ENCODE measurements at regions not wholly inside any gene's neighbourhood (a gene's known extent, or its start where the extent isn't known, plus 50 kb on each side); places are given as distances from the start of the nearest gene placed in this dataset.
"Not testable (repeated sequence)": the region's sequence is repeated elsewhere in the genome, so short reads cannot be mapped to it uniquely, and the experiment has no call there.

DNA sequence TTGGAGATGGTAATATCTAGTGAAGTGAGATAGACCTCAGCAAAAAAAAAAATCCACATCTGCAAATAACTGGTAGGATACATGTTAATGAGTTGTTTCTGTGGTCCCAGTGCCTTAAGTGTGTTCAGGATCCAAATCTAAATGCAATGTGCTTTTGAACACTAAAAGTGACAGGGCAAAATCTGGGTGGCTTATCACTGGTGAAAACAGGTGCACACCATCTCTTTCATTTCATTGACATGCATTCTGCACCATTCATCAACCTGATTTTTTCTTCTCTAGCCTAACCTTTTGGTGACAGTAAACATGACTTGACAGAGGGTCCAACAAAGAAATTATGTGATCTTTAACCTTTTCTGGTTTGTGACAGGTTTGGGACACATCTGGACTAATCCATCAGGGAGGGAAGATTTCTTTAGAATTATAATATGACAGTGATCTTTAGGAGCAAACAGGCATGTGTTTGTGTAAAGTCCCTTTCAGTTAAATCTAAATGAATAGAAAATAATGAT lies 201.6 kb upstream of the NEGR1 start:
- ChIA-PET POLR2A (no interaction called here), CTCF (no interaction called here)

DNA sequence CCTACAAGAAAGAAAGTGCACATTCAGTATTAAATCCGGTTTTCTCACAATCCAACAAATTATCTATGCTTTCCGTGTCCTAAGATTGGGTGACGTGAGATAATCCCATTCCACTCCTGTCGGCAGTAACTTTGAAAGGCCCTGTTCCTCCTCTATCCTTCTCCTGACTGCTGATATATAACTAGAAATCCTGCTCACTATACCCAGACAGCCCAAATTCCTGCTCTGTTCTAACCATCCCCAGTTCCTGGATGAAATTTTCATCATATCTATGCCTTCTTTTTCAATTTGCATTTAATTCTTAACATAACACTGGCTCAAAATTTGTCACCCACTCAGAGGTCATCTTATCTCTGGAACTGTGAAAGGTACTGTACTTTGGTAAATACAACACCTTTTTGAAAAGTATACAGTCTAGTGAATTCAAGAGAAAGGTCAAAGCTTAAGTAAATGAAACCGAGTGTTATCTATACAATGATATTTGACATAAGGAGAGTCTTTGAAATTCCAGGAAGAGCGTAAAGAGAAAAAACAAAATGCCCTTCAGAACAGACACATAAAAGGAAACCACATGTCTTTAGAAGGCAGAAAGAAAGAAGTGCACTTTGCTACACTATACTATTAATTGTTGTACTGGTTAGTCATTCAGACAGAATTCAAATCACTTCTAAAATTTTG lies 200.5 kb upstream of the NEGR1 start:
- POLR2A ChIA-PET, result no interaction called here
- CTCF ChIA-PET, result interaction anchor here (0.5 kb wide), 1 partner anchor 385 kb away, joined by 4 read pairs; no protein-coding TSS in a partner anchor

GRCh38 chr1:72481420-72481970 lies 199.2 kb upstream of the NEGR1 start:
- ChIA-PET POLR2A (no interaction called here), CTCF (no interaction called here)

DNA sequence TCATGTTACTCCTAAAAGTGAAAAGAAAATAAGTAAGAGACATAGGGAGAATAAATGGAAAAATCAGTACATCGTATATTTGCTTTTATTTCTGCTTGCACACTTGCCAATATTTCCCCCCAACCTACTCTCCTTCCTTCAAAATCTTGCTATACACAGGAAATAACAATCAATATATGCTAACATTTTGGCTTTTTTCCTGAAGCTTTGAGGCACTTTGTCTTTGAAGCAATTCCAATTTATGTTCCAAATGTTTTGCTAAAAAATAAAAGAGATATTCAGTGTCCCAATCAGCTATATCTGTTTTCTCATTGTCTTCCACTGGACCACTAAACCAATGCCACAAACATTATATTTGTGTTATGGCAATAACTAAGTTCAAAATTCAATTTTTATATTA lies 184.0 kb upstream of the NEGR1 start:
- POLR2A ChIA-PET, result no interaction called here

GRCh38 chr1:72462186-72462905 lies 180.0 kb upstream of the NEGR1 start:
- POLR2A ChIA-PET, result no interaction called here
- CTCF ChIA-PET, result no interaction called here

More for the DNA sequence above, 184.0 kb upstream of the NEGR1 start:
- CTCF ChIA-PET, result no interaction called here

DNA sequence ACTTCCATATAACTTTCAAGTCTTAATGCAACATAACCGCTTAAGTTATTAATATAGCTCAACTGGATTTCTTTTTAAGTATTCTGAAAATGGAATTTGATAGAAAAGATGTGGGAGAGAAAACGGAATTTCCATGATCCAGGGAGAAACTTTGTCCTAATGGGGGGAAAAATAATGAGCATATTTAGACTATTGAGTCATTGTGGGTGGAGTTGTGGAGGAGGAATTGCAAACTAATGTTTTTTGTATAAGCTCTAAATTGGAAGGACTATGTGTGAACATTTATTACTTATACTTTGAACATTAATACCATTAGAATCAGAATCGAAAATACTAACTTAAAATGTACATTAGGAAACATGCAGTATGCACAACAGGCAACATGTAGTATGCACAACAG lies 159.9 kb upstream of the NEGR1 start:
- ChIA-PET CTCF (no interaction called here), POLR2A (no interaction called here)

DNA sequence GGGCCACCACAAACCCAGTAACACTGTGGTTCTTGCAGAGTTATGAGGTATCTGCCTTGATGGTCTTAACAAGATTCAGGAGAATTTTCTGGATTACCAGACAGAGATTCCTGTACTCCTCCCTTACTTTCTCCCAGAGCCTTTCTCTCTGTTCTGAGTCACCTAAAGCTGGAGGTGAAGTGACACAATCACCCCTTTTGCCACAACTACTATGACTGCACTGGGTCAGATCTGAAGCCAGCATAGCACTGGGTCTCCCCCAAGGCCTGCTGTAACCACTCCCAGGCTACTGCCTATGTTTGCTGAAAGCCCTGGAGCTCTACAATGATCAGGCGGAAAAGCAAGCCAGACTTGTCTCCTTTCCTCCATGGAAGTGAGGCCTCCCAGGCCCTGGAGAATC lies 156.7 kb upstream of the NEGR1 start:
- POLR2A ChIA-PET, result no interaction called here
- CTCF ChIA-PET, result no interaction called here

- POLR2A ChIA-PET, result no interaction called here
- CTCF ChIA-PET, result no interaction called here
Observed at GRCh38 chr1:72438270-72438669, 155.9 kb upstream of the NEGR1 start.

GRCh38 chr1:72435025-72435424 lies 152.7 kb upstream of the NEGR1 start:
- ChIA-PET POLR2A (no interaction called here), CTCF (no interaction called here)

DNA sequence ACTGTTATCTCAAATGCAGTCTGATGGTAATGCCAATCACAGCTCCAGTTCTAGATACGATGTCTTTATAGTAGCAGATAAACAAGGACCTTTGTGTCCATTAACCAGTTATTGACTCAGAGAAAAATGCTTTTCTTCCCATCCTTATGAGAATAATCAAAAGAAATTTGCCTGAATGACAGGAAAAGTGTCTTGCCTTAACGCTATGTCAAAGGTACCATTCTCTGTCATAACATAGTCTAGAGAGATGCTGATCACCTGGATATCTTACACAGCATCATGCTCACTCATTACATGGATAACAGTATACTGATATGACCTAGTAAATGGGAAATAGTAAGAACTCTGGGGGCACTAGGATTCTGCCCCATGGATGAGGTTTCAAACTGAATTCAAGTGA lies 151.7 kb upstream of the NEGR1 start:
- POLR2A ChIA-PET, result no interaction called here
- CTCF ChIA-PET, result no interaction called here

DNA sequence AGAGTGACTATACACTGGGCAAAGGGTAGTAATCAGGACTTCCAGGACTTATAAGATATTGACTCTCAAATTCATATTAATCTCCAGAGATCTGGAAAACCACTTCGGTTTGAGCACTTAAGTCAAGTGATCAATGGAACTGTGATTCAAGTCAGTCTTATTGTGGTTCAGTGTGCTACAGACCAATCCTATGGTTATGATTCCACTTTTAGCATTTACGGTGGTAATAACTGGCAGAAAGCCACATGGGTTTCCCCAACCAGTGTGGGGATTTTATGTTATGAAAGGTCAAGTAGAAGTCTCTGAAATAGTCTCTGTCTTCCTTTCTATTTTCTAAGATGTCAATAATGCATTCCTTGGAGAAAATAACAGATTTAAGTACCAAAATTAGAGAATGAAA lies 151.3 kb upstream of the NEGR1 start:
- CTCF ChIA-PET, result no interaction called here
- POLR2A ChIA-PET, result no interaction called here

GRCh38 chr1:72432645-72433267 lies 150.4 kb upstream of the NEGR1 start:
- CTCF ChIA-PET, result no interaction called here

DNA sequence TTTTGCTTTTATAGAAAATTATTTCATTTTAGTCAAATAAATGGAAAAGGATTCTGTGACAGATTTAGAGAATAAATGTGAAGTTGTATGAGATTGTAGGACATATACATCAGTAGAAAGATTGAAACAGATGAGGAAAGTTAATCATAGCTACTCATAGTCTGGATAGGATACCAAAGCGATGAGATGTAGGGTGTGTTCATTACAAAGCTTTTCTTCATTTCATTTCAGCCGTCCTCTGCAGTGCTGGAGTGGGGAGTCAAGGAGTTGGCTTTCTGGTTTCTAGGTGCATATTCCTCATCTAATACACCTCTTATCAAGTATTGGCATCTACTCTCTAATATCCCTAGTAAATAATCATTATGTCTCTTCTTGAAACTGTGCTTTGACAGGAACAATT lies 149.5 kb upstream of the NEGR1 start:
- ChIA-PET POLR2A (no interaction called here), CTCF (no interaction called here)

More at GRCh38 chr1:72432645-72433267, 150.4 kb upstream of the NEGR1 start:
- POLR2A ChIA-PET, result no interaction called here

- POLR2A ChIA-PET, CTCF ChIA-PET: not testable (repeated sequence)
Observed at GRCh38 chr1:72428276-72428675, 145.9 kb upstream of the NEGR1 start.

- POLR2A ChIA-PET, result no interaction called here
- CTCF ChIA-PET, result no interaction called here
Observed at GRCh38 chr1:72419229-72419628, 136.9 kb upstream of the NEGR1 start.

DNA sequence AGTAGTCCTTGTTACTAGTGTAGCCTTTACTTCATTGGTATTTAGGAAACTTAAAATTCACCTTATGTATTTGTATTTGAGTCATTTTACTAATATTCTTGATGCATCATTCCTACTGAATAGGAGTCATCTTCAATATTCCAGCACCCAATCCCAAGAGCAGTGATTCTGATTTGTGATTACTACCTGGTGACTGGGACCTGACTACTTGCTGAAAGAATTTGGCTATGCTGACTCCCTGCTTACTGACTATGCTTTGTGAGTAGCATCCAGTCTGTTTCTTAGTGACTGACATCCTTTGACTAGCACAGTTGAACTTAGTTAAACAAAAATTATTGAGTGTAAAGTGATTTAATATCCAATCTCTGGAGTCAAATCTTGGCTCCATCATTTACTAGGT lies 129.9 kb upstream of the NEGR1 start:
- CTCF ChIA-PET, result no interaction called here
- POLR2A ChIA-PET, result no interaction called here

DNA sequence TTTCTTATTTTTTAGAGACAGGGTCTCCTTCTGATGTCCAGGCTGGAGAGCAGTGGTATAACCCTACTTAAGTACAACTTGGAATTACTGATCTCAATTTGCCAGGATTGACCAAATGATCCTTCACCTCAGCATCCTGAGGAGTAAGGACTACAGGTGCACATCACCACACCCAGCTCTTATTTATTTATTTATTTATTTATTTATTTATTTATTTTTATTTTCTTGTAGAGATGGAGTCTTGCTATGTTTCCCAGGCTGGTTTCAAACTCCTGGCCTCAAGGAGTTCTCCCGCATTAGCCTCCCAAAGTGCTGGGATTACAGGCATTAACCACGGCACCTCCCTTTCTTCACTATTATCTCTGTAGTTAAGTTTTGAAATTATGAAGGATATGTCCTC lies 117.5 kb upstream of the NEGR1 start:
- ChIA-PET CTCF (no interaction called here), POLR2A (no interaction called here)

DNA sequence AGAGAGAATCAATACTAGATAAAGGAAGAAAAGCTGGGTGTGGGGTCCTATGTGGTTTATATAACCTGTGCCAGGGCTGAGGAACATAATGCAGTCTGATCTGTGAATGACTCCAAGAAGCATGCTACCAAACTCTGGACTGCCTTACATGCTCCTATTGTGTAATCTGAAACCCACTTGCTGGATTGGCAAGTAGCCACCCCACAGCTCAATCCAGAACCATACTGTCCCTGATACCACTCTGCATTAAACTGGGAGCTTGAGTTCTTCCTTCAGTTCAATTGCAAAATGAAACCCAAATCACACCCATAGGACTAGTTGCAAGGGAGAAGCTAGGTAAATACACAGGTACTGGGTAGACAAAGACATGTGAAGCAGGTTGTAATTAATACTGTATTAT lies 115.4 kb upstream of the NEGR1 start:
- ChIA-PET POLR2A (no interaction called here), CTCF (no interaction called here)

DNA sequence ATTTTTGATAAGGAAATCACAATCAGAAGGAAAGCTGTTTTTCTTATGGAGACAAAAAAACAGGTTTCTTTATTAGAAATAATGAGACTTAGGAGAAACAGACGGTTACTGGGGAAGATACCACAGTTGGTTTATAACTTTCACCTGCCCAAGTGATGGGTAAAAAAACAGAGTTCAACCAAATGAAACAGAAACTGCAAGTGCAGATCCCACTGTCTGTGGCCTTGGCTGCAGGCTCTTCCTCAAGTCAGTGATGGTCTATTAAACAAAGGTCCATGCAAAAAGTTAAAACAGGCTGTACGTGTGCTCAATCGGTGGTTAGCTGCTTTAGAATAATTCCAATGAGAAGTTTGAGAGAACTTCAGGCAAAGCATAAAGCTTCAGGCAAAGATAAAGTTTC lies 112.1 kb upstream of the NEGR1 start:
- POLR2A ChIA-PET, result no interaction called here

GRCh38 chr1:72379072-72379471 lies 96.7 kb upstream of the NEGR1 start:
- POLR2A ChIA-PET, result no interaction called here

More for the DNA sequence above, 112.1 kb upstream of the NEGR1 start:
- CTCF ChIA-PET, result no interaction called here

GRCh38 chr1:72375226-72375625 lies 92.9 kb upstream of the NEGR1 start:
- ChIA-PET POLR2A (no interaction called here), CTCF (no interaction called here)

More at GRCh38 chr1:72379072-72379471, 96.7 kb upstream of the NEGR1 start:
- CTCF ChIA-PET, result no interaction called here

Data from activated CD8-positive, alpha-beta memory T cell treated with anti-CD3 and anti-CD28 coated beads for 36 hours (primary cell).